SK-N-SH (cell line): ENCODE measurements at regions not wholly inside any gene's neighbourhood (a gene's known extent, or its start where the extent isn't known, plus 50 kb on each side); places are given as distances from the start of the nearest gene placed in this dataset.

ENCODE experiments used
- CTCF ChIA-PET: fragments of 300-600, 350-600 bp; formaldehyde crosslinking; extraction: SDS; loops from one replicate; lab custom pipeline; 2021; lab: Yijun Ruan, JAX
- POLR2A ChIA-PET: fragments of 350-600 bp; sonication (Branson Sonifier 250); formaldehyde crosslinking; extraction: SDS; loops from one replicate; lab custom pipeline; 2020; ENCODE audit warnings: antibody characterized with exemption, inconsistent platforms; lab: Yijun Ruan, JAX
- DNase-seq: peaks from one replicate; pipeline ENCODE4 v3.0.0; 2012
- H2AFZ ChIP-seq: fragments of 200-600 bp; sonication (generic); 2 replicates; pipeline ENCODE4 v1.8.1; 2016; ENCODE audit warnings: antibody characterized with exemption, mild to moderate bottlenecking, low read depth
- H3F3A ChIP-seq: fragments of 200-600 bp; sonication (generic); replicated peaks from 2 replicates; pipeline ENCODE3; 2016; ENCODE audit warnings: antibody characterized with exemption, mild to moderate bottlenecking; ENCODE audit not compliant: insufficient read depth
- H3K27ac ChIP-seq, 2 experiments: fragments of 200-500 bp in 1 of 2; fragments of 200-600 bp in 1 of 2; sonication (Bioruptor generic) in 1 of 2; sonication (generic), shearing (Covaris generic) in 1 of 2; 2 replicates each; pipeline versions ENCODE4 v1.5.1 to v1.6.1; 2014 to 2016; ENCODE audit warnings: low read depth in 2 of 2, inconsistent platforms in 1 of 2, low read length in 1 of 2, mild to moderate bottlenecking in 1 of 2, mixed read lengths in 1 of 2
- H3K27me3 ChIP-seq: fragments of 200-600 bp; sonication (generic), shearing (Covaris generic); 2 replicates; pipeline ENCODE4 v1.6.1; 2016; ENCODE audit warnings: mixed run types; ENCODE audit not compliant: insufficient read depth
- H3K36me3 ChIP-seq, 2 experiments: fragments of 200-500 bp in 1 of 2; fragments of 200-600 bp in 1 of 2; sonication (Bioruptor generic) in 1 of 2; sonication (generic) in 1 of 2; replicated peaks in 1 of 2; 2 replicates each; pipeline versions ENCODE3 to v1.5.1; 2014 to 2016; ENCODE audit warnings: low read length in 1 of 2, mild to moderate bottlenecking in 1 of 2; ENCODE audit not compliant: insufficient read depth in 2 of 2, control insufficient read depth in 1 of 2
- H3K4me1 ChIP-seq, 2 experiments: fragments of 200-500 bp in 1 of 2; fragments of 200-600 bp in 1 of 2; sonication (Bioruptor generic) in 1 of 2; sonication (generic), shearing (Covaris generic) in 1 of 2; 2 replicates each; pipeline versions ENCODE4 v1.5.1 to v1.6.1; 2014 to 2016; ENCODE audit warnings: low read depth in 1 of 2, low read length in 1 of 2, mixed run types in 1 of 2; ENCODE audit not compliant: insufficient read depth in 2 of 2, control insufficient read depth in 1 of 2
- H3K4me2 ChIP-seq: fragments of 200-600 bp; sonication (generic), shearing (Covaris generic); 2 replicates; pipeline ENCODE4 v1.6.1; 2017; ENCODE audit warnings: mixed run types
- H3K4me3 ChIP-seq, 2 experiments: fragments of 200-500 bp in 1 of 2; fragments of 200-600 bp in 1 of 2; sonication (Bioruptor generic) in 1 of 2; sonication (generic), shearing (Covaris generic) in 1 of 2; 2 replicates each; pipeline versions ENCODE4 v1.5.1 to v1.8.1; 2014 to 2016; ENCODE audit warnings: low read depth in 2 of 2, inconsistent platforms in 1 of 2, low read length in 1 of 2, mild to moderate bottlenecking in 1 of 2, mixed read lengths in 1 of 2, moderate library complexity in 1 of 2
- H3K79me2 ChIP-seq: fragments of 200-600 bp; sonication (generic); 2 replicates; pipeline ENCODE4 v1.8.1; 2017; ENCODE audit warnings: mild to moderate bottlenecking; ENCODE audit not compliant: insufficient read depth
- H3K9ac ChIP-seq: fragments of 200-600 bp; sonication (generic); 2 replicates; pipeline ENCODE4 v1.6.1; 2017; ENCODE audit warnings: mixed run types
- H3K9me2 ChIP-seq: fragments of 200-600 bp; sonication (generic); 2 replicates; pipeline ENCODE4 v1.6.1; 2017; ENCODE audit warnings: mixed run types
- H3K9me3 ChIP-seq: fragments of 200-600 bp; sonication (generic); 2 replicates; pipeline ENCODE4 v1.6.1; 2017; ENCODE audit warnings: mixed run types, mild to moderate bottlenecking, moderate library complexity
- H4K20me1 ChIP-seq: fragments of 200-600 bp; sonication (generic); 2 replicates; pipeline ENCODE4 v1.6.1; 2017; ENCODE audit warnings: mild to moderate bottlenecking, mixed run types; ENCODE audit not compliant: insufficient read depth
- CTCF ChIP-seq: fragments of 200-600 bp; sonication (generic); IDR thresholded peaks from 2 replicates; pipeline ENCODE4 v1.6.1; 2017; ENCODE audit warnings: antibody characterized with exemption, mild to moderate bottlenecking, moderate library complexity
- EZH2phosphoT487 ChIP-seq: fragments of 200-600 bp; sonication (generic); IDR thresholded peaks from 2 replicates; pipeline ENCODE4 v1.6.1; 2017; ENCODE audit warnings: low read depth, mixed run types, mild to moderate bottlenecking, antibody characterized with exemption, moderate library complexity, borderline replicate concordance
- FOSL2 ChIP-seq: IDR thresholded peaks from 2 replicates; pipeline ENCODE4 v1.4.0; 2012; ENCODE audit warnings: low read depth, mild to moderate bottlenecking, moderate library complexity, borderline replicate concordance
- GABPA ChIP-seq: IDR thresholded peaks from 2 replicates; pipeline ENCODE4 v1.4.0; 2012; ENCODE audit warnings: low read depth, mild to moderate bottlenecking
- MEF2A ChIP-seq: IDR thresholded peaks from 2 replicates; pipeline ENCODE4 v1.4.0; 2012; ENCODE audit warnings: low read depth, borderline replicate concordance
- NRF1 ChIP-seq: IDR thresholded peaks from 2 replicates; pipeline ENCODE4 v1.6.1; 2012; ENCODE audit warnings: low read depth, mild to moderate bottlenecking, low read length
- PBX3 ChIP-seq: IDR thresholded peaks from 2 replicates; pipeline ENCODE4; 2012
- POLR2AphosphoS5 ChIP-seq: IDR thresholded peaks from 2 replicates; pipeline ENCODE4 v1.6.1; 2012; ENCODE audit warnings: low read depth, low read length
- RAD21 ChIP-seq: IDR thresholded peaks from 2 replicates; pipeline ENCODE4 v1.6.1; 2012; ENCODE audit warnings: mild to moderate bottlenecking, low read length
- TEAD4 ChIP-seq: IDR thresholded peaks from 2 replicates; pipeline ENCODE4 v1.4.0; 2012; ENCODE audit warnings: mild to moderate bottlenecking, borderline replicate concordance; ENCODE audit not compliant: insufficient read depth
- WGBS: methylation state at CpG from one replicate; pipeline ENCODE4 v1.1.6; 2017; ENCODE audit warnings: low lambda C conversion rate; 5-methylcytosine and 5-hydroxymethylcytosine counted together

DNA sequence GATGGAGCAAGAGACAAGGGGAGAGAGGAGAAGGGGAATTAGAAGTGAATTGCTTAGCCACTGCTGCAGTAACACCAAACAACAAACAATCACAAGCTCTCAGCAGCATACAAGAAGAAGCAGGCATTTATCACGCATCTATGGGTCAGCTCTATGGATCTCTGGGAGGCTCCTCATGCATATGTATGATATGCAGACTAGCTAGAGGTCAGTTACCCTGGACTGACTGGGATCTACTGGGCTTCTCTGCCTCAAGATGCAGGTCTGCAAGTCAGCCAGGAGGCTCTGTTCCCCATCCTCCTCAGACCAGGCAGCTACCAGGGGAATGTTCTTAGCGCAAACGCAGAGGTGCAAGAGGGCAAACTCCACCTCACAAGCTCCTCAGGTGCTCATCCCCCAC is 64.7 kb upstream of the SEM1 start:
- Histone ChIP-seq H3K9me3 (no peaks in the 10 kb centered on the region), H3K36me3 (no peaks in the 10 kb centered on the region), H3K79me2 (no peaks in the 10 kb centered on the region), H2AFZ (no peak overlapping the region), H3K9ac (no peak overlapping the region), H3K27ac (no peak overlapping the region), H3K4me1 (peaks cover 0 to 15% of the 10 kb centered on the region in 2 experiments; a peak in 2 of 4 replicates), H3K4me2 (no peak overlapping the region), H3K27me3 (no peaks in the 10 kb centered on the region), H3K4me3 (no peak overlapping the region), H4K20me1 (no peaks in the 10 kb centered on the region), H3F3A (no peaks in the 10 kb centered on the region), H3K9me2 (no peaks in the 10 kb centered on the region)
- 81% methylated on average over 3 of the region's 3 CpGs for WGBS
- CTCF ChIA-PET: interaction anchor here (1.0 to 1.1 kb wide), 3 partner anchors 9 to 857 kb away, joined by 3 to 6 read pairs (median 5); no protein-coding TSS in a partner anchor
- no peak for TF ChIP-seq MEF2A
- TF ChIP-seq FOSL2: no peak
- no peak for TF ChIP-seq GABPA
- TF ChIP-seq POLR2AphosphoS5: no peak
- POLR2A ChIA-PET: interaction anchor here (0.6 kb wide), 1 partner anchor 308 kb away, joined by 3 read pairs; no protein-coding TSS in a partner anchor
- no peak for DNase-seq

DNA sequence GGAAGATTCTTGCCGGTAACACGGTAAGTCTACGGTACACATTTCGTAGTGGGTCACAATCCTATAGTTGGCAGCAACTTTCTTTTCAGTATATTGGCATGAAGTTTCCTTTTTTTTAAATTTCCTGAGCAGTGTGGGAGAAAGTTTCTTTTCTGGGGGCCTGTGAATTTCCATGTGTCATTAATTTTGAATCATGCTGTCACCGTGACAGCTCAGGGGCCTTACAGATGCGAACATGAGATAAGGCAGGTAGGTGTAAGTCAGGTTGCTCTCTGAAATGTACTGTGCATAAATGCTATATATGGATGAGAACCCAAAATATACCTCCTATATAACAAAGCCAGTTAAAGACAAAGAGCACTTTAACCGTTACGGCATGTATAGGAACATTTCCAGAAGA is 65.4 kb upstream of the SEM1 start:
- H3K4me3 ChIP-seq: no peak overlapping the region
- no peak overlapping the region for H3K9ac ChIP-seq
- no peak overlapping the region for H3K27ac ChIP-seq
- ChIA-PET CTCF (interaction anchor here (1.1 kb wide), 1 partner anchor 8 kb away, joined by 6 read pairs; no protein-coding TSS in a partner anchor), POLR2A (interaction anchor here (0.6 kb wide), 1 partner anchor 309 kb away, joined by 3 read pairs; no protein-coding TSS in a partner anchor)
- no peaks in the 10 kb centered on the region for H4K20me1 ChIP-seq
- 67% methylated on average over 8 of the region's 8 CpGs for WGBS
- H3K9me3 ChIP-seq: no peaks in the 10 kb centered on the region
- H3K27me3 ChIP-seq: no peaks in the 10 kb centered on the region
- no peak for DNase-seq
- no peaks in the 10 kb centered on the region for H3F3A ChIP-seq
- TF ChIP-seq PBX3: no peak
- no peak for TF ChIP-seq TEAD4
- TF ChIP-seq NRF1: no peak
- peaks cover 0 to 15% of the 10 kb centered on the region in 2 experiments; a peak in 2 of 4 replicates for H3K4me1 ChIP-seq
- H3K4me2 ChIP-seq: no peak overlapping the region
- no peak overlapping the region for H2AFZ ChIP-seq
- H3K36me3 ChIP-seq: no peaks in the 10 kb centered on the region
- H3K9me2 ChIP-seq: no peaks in the 10 kb centered on the region
- H3K79me2 ChIP-seq: no peaks in the 10 kb centered on the region

GRCh38 chr7:96778263-96778662 is 68.6 kb upstream of the SEM1 start:
- TF ChIP-seq RAD21 (peak; percentile 46), CTCF (peak; percentile 27; the same call in 1 of the 2 replicates), EZH2phosphoT487 (no peak), TEAD4 (no peak)
- TF ChIP-seq, all 33 proteins: peak for 2
- Histone ChIP-seq H4K20me1 (no peaks in the 10 kb centered on the region), H2AFZ (no peak overlapping the region), H3K9me2 (no peaks in the 10 kb centered on the region), H3K4me1 (peaks cover 0 to 10% of the 10 kb centered on the region in 2 experiments; a peak in 2 of 4 replicates), H3K4me2 (no peak overlapping the region), H3K27ac (no peak overlapping the region), H3K4me3 (no peak overlapping the region), H3K9me3 (no peaks in the 10 kb centered on the region), H3K36me3 (no peaks in the 10 kb centered on the region), H3K9ac (no peak overlapping the region), H3F3A (no peaks in the 10 kb centered on the region), H3K79me2 (no peaks in the 10 kb centered on the region), H3K27me3 (no peaks in the 10 kb centered on the region)
- CTCF ChIA-PET: interaction anchor here (0.7 to 1.0 kb wide), 2 partner anchors 16 to 249 kb away, joined by 3 read pairs; no protein-coding TSS in a partner anchor
- WGBS: 38% methylated on average over 3 of the region's 3 CpGs
- peak; percentile 23 for DNase-seq
- POLR2A ChIA-PET: no interaction called here
